Sigmoid colon (tissue), 4 donors: ENCODE measurements at regions not wholly inside any gene's neighbourhood (a gene's known extent, or its start where the extent isn't known, plus 50 kb on each side); places are given as distances from the start of the nearest gene placed in this dataset.

Source experiments
- EP300 ChIP-seq, 4 donors: sonication (generic); formaldehyde crosslinking; IDR thresholded peaks; one replicate each; pipeline ENCODE4 v1.6.1; 2017; ENCODE audit warnings: antibody characterized with exemption in 4 of 4
- POLR2A ChIP-seq, 2 donors: fragments of 450-650 bp; IDR thresholded peaks; one replicate each; pipeline ENCODE4 v1.6.1; 2016; ENCODE audit warnings: antibody characterized with exemption in 2 of 2, mild to moderate bottlenecking in 2 of 2, moderate library complexity in 2 of 2
- POLR2AphosphoS5 ChIP-seq, 4 donors: sonication (generic); formaldehyde crosslinking; IDR thresholded peaks; one replicate each; pipeline ENCODE4 v1.6.1; 2017; ENCODE audit warnings: antibody characterized with exemption in 4 of 4
- TF ChIP-seq, protein P1 (sequence below), 4 experiments: fragments of 450-650 bp in 3 of 4; fragments of 200-600 bp in 1 of 4; IDR thresholded peaks; one replicate each; pipeline ENCODE4 v1.5.1; 2016 to 2019; ENCODE audit warnings: antibody characterized with exemption in 4 of 4, mild to moderate bottlenecking in 3 of 4, moderate library complexity in 2 of 4

- TF ChIP-seq, protein P1, sequence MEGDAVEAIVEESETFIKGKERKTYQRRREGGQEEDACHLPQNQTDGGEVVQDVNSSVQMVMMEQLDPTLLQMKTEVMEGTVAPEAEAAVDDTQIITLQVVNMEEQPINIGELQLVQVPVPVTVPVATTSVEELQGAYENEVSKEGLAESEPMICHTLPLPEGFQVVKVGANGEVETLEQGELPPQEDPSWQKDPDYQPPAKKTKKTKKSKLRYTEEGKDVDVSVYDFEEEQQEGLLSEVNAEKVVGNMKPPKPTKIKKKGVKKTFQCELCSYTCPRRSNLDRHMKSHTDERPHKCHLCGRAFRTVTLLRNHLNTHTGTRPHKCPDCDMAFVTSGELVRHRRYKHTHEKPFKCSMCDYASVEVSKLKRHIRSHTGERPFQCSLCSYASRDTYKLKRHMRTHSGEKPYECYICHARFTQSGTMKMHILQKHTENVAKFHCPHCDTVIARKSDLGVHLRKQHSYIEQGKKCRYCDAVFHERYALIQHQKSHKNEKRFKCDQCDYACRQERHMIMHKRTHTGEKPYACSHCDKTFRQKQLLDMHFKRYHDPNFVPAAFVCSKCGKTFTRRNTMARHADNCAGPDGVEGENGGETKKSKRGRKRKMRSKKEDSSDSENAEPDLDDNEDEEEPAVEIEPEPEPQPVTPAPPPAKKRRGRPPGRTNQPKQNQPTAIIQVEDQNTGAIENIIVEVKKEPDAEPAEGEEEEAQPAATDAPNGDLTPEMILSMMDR (IDR thresholded peaks at IDR 0.05), result no peak
- no peak for TF ChIP-seq EP300 (IDR thresholded peaks at IDR 0.05)
- TF ChIP-seq POLR2AphosphoS5 (IDR thresholded peaks at IDR 0.05), result no peak
- TF ChIP-seq POLR2A (IDR thresholded peaks at IDR 0.05), result no peak
Measured at GRCh38 chr11:109241988-109242536, 179.9 kb upstream of the C11orf87 start.
